Esophagus muscularis mucosa (tissue), 4 donors: ENCODE measurements at regions not wholly inside any gene's neighbourhood (a gene's known extent, or its start where the extent isn't known, plus 50 kb on each side); places are given as distances from the start of the nearest gene placed in this dataset.

Source experiments
- DNase-seq: peaks from one replicate; pipeline ENCODE4 v3.0.0-alpha.2; 2017; ENCODE audit errors: extremely low spot score
- H3K27ac ChIP-seq, 4 donors: fragments of 200-600 bp; sonication (generic); replicated peaks in 1 of 4; 1 replicate in 3 of 4; 2 replicates in 1 of 4; pipeline ENCODE4 v1.5.1; 2016 to 2019; ENCODE audit warnings: mild to moderate bottlenecking in 1 of 4
- H3K27me3 ChIP-seq, 4 donors: fragments of 200-600 bp; sonication (generic); one replicate each; pipeline versions ENCODE4 v1.5.1 to v1.6.0; 2016 to 2019
- H3K36me3 ChIP-seq, 4 donors: fragments of 200-600 bp; sonication (generic); one replicate each; pipeline ENCODE4 v1.5.1; 2016 to 2019
- H3K4me1 ChIP-seq, 4 donors: fragments of 200-600 bp; sonication (generic); one replicate each; pipeline ENCODE4 v1.5.1; 2016 to 2019
- H3K4me3 ChIP-seq, 4 donors: fragments of 200-600 bp; sonication (generic); 1 replicate in 2 of 4; 2 replicates in 2 of 4; pipeline ENCODE4 v1.5.1; 2016 to 2019; ENCODE audit warnings: mild to moderate bottlenecking in 4 of 4, moderate library complexity in 1 of 4
- H3K9me3 ChIP-seq, 4 donors: fragments of 200-600 bp; sonication (generic); 1 replicate in 3 of 4; 2 replicates in 1 of 4; pipeline ENCODE4 v1.5.1; 2016 to 2019
- CTCF ChIP-seq, 3 experiments: fragments of 200-600 bp in 2 of 3; fragments of 450-650 bp in 1 of 3; sonication (generic) in 2 of 3; IDR thresholded peaks; one replicate each; pipeline ENCODE4 v1.5.1; 2017 to 2019; ENCODE audit warnings: antibody characterized with exemption in 3 of 3, mild to moderate bottlenecking in 2 of 3, moderate library complexity in 1 of 3
- EP300 ChIP-seq: sonication (generic); formaldehyde crosslinking; IDR thresholded peaks from one replicate; pipeline ENCODE4 v1.6.1; 2017; ENCODE audit warnings: antibody characterized with exemption
- POLR2A ChIP-seq: fragments of 450-650 bp; IDR thresholded peaks from one replicate; pipeline ENCODE4 v1.6.1; 2017; ENCODE audit warnings: antibody characterized with exemption, moderate library complexity, mild to moderate bottlenecking, low read depth
- POLR2AphosphoS5 ChIP-seq, 2 donors: sonication (generic); formaldehyde crosslinking; IDR thresholded peaks; one replicate each; pipeline ENCODE4 v1.6.1; 2017; ENCODE audit warnings: antibody characterized with exemption in 2 of 2
- WGBS: methylation state at CpG from one replicate; pipeline ENCODE4 v1.1.5; 2018; 5-methylcytosine and 5-hydroxymethylcytosine counted together
- intact Hi-C: fragments of 100-400 bp; cut with DNase I; formaldehyde crosslinking; loops from one replicate; pipeline ENCODE4 v1.15.1; 2023

- DNase-seq: no peak
- H3K27ac ChIP-seq: no peak overlapping the region
- intact Hi-C loops: no loop called here
- H3K4me3 ChIP-seq: no peak overlapping the region
- WGBS: 94% methylated on average over 3 of the region's 3 CpGs
- no peaks in the 10 kb centered on the region for H3K4me1 ChIP-seq
- TF ChIP-seq EP300 (no peak), POLR2A (no peak), POLR2AphosphoS5 (IDR thresholded peaks at IDR 0.05) (no peak), CTCF (IDR thresholded peaks at IDR 0.05) (no peak)
- no peaks in the 10 kb centered on the region for H3K36me3 ChIP-seq
- H3K27me3 ChIP-seq: no peaks in the 10 kb centered on the region
- H3K9me3 ChIP-seq: no peaks in the 10 kb centered on the region
Measured at GRCh38 chr1:43041591-43041990, 82.9 kb upstream of the SLC2A1 start.

- no peaks in the 10 kb centered on the region for H3K9me3 ChIP-seq
- no peak overlapping the region for H3K4me3 ChIP-seq
- peaks cover 0 to 4% (median 0%) of the 10 kb centered on the region in 4 donors for H3K27me3 ChIP-seq
- intact Hi-C loops: no loop called here
- H3K27ac ChIP-seq: no peak overlapping the region
- no peak for DNase-seq
- no peak for TF ChIP-seq POLR2AphosphoS5 (IDR thresholded peaks at IDR 0.05)
- no peak for TF ChIP-seq CTCF (IDR thresholded peaks at IDR 0.05)
- no peak for TF ChIP-seq EP300
- TF ChIP-seq POLR2A: no peak
- WGBS: 68% methylated on average over 14 of the region's 14 CpGs
- H3K36me3 ChIP-seq: no peaks in the 10 kb centered on the region
- no peaks in the 10 kb centered on the region for H3K4me1 ChIP-seq
Measured at GRCh38 chr1:43039228-43040055, 80.8 kb upstream of the SLC2A1 start.

GRCh38 chr1:43038232-43038935 is 79.7 kb upstream of the SLC2A1 start:
- no peak overlapping the region for H3K27ac ChIP-seq
- intact Hi-C loops: no loop called here
- H3K4me1 ChIP-seq: no peaks in the 10 kb centered on the region
- peaks cover 0 to 4% (median 0%) of the 10 kb centered on the region in 4 donors for H3K27me3 ChIP-seq
- DNase-seq: no peak
- WGBS: 85% methylated on average over 9 of the region's 9 CpGs
- H3K36me3 ChIP-seq: no peaks in the 10 kb centered on the region
- H3K4me3 ChIP-seq: no peak overlapping the region
- TF ChIP-seq POLR2A (no peak), POLR2AphosphoS5 (IDR thresholded peaks at IDR 0.05) (no peak), CTCF (IDR thresholded peaks at IDR 0.05) (no peak), EP300 (no peak)
- H3K9me3 ChIP-seq: no peaks in the 10 kb centered on the region

- no peaks in the 10 kb centered on the region for H3K36me3 ChIP-seq
- peaks cover 0 to 4% (median 0%) of the 10 kb centered on the region in 4 donors for H3K27me3 ChIP-seq
- no peaks in the 10 kb centered on the region for H3K9me3 ChIP-seq
- no peak for DNase-seq
- H3K27ac ChIP-seq: no peak overlapping the region
- TF ChIP-seq CTCF (IDR thresholded peaks at IDR 0.05): no peak
- TF ChIP-seq POLR2AphosphoS5 (IDR thresholded peaks at IDR 0.05): no peak
- TF ChIP-seq POLR2A: no peak
- TF ChIP-seq EP300: no peak
- no peaks in the 10 kb centered on the region for H3K4me1 ChIP-seq
- H3K4me3 ChIP-seq: no peak overlapping the region
- intact Hi-C loops: no loop called here
- 92% methylated on average over 6 of the region's 6 CpGs for WGBS
Measured at GRCh38 chr1:43037466-43037865, 78.8 kb upstream of the SLC2A1 start.
